A673 (cell line): ENCODE measurements at regions not wholly inside any gene's neighbourhood (a gene's known extent, or its start where the extent isn't known, plus 50 kb on each side); places are given as distances from the start of the nearest gene placed in this dataset.

Experiments used
- BruUV-seq: library from RNA; stranded (reverse); fragments of 400-500 nt; replicated peaks from 2 replicates; lab custom pipeline; 2021; lab: Mats Ljungman, UMichigan
- CTCF ChIA-PET: fragments of 300-600 bp; sonication (Branson Sonifier 250); formaldehyde crosslinking; loops from one replicate; lab custom pipeline; 2022; ENCODE audit warnings: antibody characterized with exemption; lab: Charles Lee
- POLR2A ChIA-PET: fragments of 300-600 bp; sonication (Branson Sonifier 250); formaldehyde crosslinking; loops from one replicate; lab custom pipeline; 2022; ENCODE audit warnings: antibody characterized with exemption; ENCODE audit not compliant: low non-redundant PET; lab: Charles Lee
- DNase-seq: peaks from one replicate; pipeline ENCODE4 v3.0.0-alpha.2; 2015; ENCODE audit warnings: low spot score
- H3K27ac ChIP-seq: fragments of 200-600 bp; sonication (generic); 2 replicates; pipeline ENCODE4 v1.5.1; 2016; ENCODE audit warnings: mixed run types, low read depth, mild to moderate bottlenecking, mixed read lengths, antibody characterized with exemption, low read length; ENCODE audit not compliant: poor library complexity, severe bottlenecking
- H3K27me3 ChIP-seq: fragments of 200-600 bp; sonication (generic); replicated peaks from 2 replicates; pipeline ENCODE4 v1.6.1; 2017; ENCODE audit warnings: mixed run types, low read depth, mild to moderate bottlenecking, mixed read lengths, antibody characterized with exemption, low read length; ENCODE audit not compliant: insufficient read depth, poor library complexity
- H3K36me3 ChIP-seq: fragments of 200-600 bp; sonication (generic); 2 replicates; pipeline ENCODE4 v1.6.1; 2016; ENCODE audit warnings: mixed run types, mild to moderate bottlenecking, mixed read lengths, antibody characterized with exemption, low read length; ENCODE audit not compliant: insufficient read depth, poor library complexity, severe bottlenecking
- H3K4me1 ChIP-seq: fragments of 200-600 bp; sonication (generic); 2 replicates; pipeline ENCODE4 v1.6.1; 2017; ENCODE audit warnings: mixed run types, mild to moderate bottlenecking, mixed read lengths, antibody characterized with exemption, low read length; ENCODE audit not compliant: insufficient read depth, poor library complexity, severe bottlenecking
- H3K4me3 ChIP-seq: fragments of 200-600 bp; sonication (generic); 2 replicates; pipeline ENCODE4 v1.5.1; 2016; ENCODE audit warnings: low read depth, mixed run types, mild to moderate bottlenecking, mixed read lengths, low read length; ENCODE audit not compliant: poor library complexity, severe bottlenecking
- H3K9me3 ChIP-seq: fragments of 200-600 bp; sonication (generic); 2 replicates; pipeline ENCODE4 v1.6.1; 2016; ENCODE audit warnings: mixed run types, low read depth, mild to moderate bottlenecking, mixed read lengths, antibody characterized with exemption, low read length; ENCODE audit not compliant: poor library complexity, severe bottlenecking
- EZH2 ChIP-seq: fragments of 200-600 bp; sonication (generic); IDR thresholded peaks from 2 replicates; pipeline ENCODE4 v1.6.1; 2017; ENCODE audit warnings: borderline replicate concordance, low read depth, mild to moderate bottlenecking, mixed read lengths, antibody characterized with exemption, low read length; ENCODE audit not compliant: poor library complexity, severe bottlenecking
- intact Hi-C: fragments of 100-400 bp; cut with micrococcal nuclease; formaldehyde crosslinking; loops from one replicate; pipeline ENCODE4 v1.10.0; 2022; ENCODE audit not compliant: unreplicated experiment
- TF ChIP-seq, protein P1 (sequence below): fragments of 300-800, 200-600 bp; sonication (generic); conservative IDR thresholded peaks from 2 replicates; pipeline ENCODE4 v1.5.1; 2017; ENCODE audit warnings: low read depth, mild to moderate bottlenecking, antibody characterized with exemption, low read length, moderate library complexity, mixed read lengths

- peaks cover 6% of the 10 kb centered on the region for H3K4me1 ChIP-seq
- POLR2A ChIA-PET, result no interaction called here
- TF ChIP-seq, protein P1, sequence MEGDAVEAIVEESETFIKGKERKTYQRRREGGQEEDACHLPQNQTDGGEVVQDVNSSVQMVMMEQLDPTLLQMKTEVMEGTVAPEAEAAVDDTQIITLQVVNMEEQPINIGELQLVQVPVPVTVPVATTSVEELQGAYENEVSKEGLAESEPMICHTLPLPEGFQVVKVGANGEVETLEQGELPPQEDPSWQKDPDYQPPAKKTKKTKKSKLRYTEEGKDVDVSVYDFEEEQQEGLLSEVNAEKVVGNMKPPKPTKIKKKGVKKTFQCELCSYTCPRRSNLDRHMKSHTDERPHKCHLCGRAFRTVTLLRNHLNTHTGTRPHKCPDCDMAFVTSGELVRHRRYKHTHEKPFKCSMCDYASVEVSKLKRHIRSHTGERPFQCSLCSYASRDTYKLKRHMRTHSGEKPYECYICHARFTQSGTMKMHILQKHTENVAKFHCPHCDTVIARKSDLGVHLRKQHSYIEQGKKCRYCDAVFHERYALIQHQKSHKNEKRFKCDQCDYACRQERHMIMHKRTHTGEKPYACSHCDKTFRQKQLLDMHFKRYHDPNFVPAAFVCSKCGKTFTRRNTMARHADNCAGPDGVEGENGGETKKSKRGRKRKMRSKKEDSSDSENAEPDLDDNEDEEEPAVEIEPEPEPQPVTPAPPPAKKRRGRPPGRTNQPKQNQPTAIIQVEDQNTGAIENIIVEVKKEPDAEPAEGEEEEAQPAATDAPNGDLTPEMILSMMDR, result no peak
- TF ChIP-seq EZH2, result no peak
- CTCF ChIA-PET, result no interaction called here
- no peaks in the 10 kb centered on the region for H3K36me3 ChIP-seq
- no peaks in the 10 kb centered on the region for H3K9me3 ChIP-seq
- DNase-seq, result no peak
- no TSS peak for BruUV-seq
- H3K27me3 ChIP-seq, result no peaks in the 10 kb centered on the region
- intact Hi-C loops, result no loop called here
- no peak overlapping the region for H3K27ac ChIP-seq
- H3K4me3 ChIP-seq, result no peak overlapping the region
Observed at GRCh38 chr20:19909725-19910124, 107.4 kb upstream of the NAA20 start.

- TF ChIP-seq EZH2, result no peak
- TF ChIP-seq, protein P1, result no peak
- Histone ChIP-seq H3K4me1 (peaks cover 17% of the 10 kb centered on the region), H3K9me3 (no peaks in the 10 kb centered on the region), H3K27me3 (no peaks in the 10 kb centered on the region), H3K4me3 (no peak overlapping the region), H3K36me3 (no peaks in the 10 kb centered on the region), H3K27ac (no peak overlapping the region)
- CTCF ChIA-PET, result no interaction called here
- no peak for DNase-seq
- POLR2A ChIA-PET, result no interaction called here
- no TSS peak for BruUV-seq
- intact Hi-C loops, result no loop called here
Observed at GRCh38 chr20:19911810-19912382, 105.3 kb upstream of the NAA20 start.

- Histone ChIP-seq H3K27ac (no peak overlapping the region), H3K4me3 (no peak overlapping the region), H3K9me3 (no peaks in the 10 kb centered on the region), H3K4me1 (peaks cover 17% of the 10 kb centered on the region), H3K36me3 (no peaks in the 10 kb centered on the region), H3K27me3 (no peaks in the 10 kb centered on the region)
- CTCF ChIA-PET, result no interaction called here
- no peak for TF ChIP-seq EZH2
- TF ChIP-seq, protein P1, result no peak
- BruUV-seq, result no TSS peak
- POLR2A ChIA-PET, result no interaction called here
- intact Hi-C loops, result no loop called here
- DNase-seq, result no peak
Observed at GRCh38 chr20:19913349-19913748, 103.8 kb upstream of the NAA20 start.
